ENCODE measurements at regions not wholly inside any gene's neighbourhood (a gene's known extent, or its start where the extent isn't known, plus 50 kb on each side); places are given as distances from the start of the nearest gene placed in this dataset.
A peak's percentile ranks its signal among the peaks of the same experiment; 100 is the strongest.

- BruUV-seq (replicated peaks): no TSS peak
- Histone ChIP-seq H3K27ac (ENCODE audit: low read depth, low read length, poor library complexity, severe bottlenecking) (no peak overlapping the region), H3K4me3 (ENCODE audit: low read depth, low read length, poor library complexity, severe bottlenecking) (no peak overlapping the region), H3K36me3 (ENCODE audit: insufficient read depth, low read length, poor library complexity, severe bottlenecking) (no peaks in the 10 kb centered on the region), H3K9me3 (ENCODE audit: low read depth, low read length, poor library complexity, severe bottlenecking) (peaks cover 2% of the 10 kb centered on the region), H3K4me1 (ENCODE audit: insufficient read depth, low read length, poor library complexity, severe bottlenecking) (no peaks in the 10 kb centered on the region), H3K27me3 (replicated peaks; ENCODE audit: insufficient read depth, low read depth, low read length, poor library complexity) (peaks cover 8% of the 10 kb centered on the region)
- no peak for TF ChIP-seq EZH2 (IDR thresholded peaks at IDR 0.05; ENCODE audit: borderline replicate concordance, low read depth, low read length, poor library complexity, severe bottlenecking)
- TF ChIP-seq, protein P1, sequence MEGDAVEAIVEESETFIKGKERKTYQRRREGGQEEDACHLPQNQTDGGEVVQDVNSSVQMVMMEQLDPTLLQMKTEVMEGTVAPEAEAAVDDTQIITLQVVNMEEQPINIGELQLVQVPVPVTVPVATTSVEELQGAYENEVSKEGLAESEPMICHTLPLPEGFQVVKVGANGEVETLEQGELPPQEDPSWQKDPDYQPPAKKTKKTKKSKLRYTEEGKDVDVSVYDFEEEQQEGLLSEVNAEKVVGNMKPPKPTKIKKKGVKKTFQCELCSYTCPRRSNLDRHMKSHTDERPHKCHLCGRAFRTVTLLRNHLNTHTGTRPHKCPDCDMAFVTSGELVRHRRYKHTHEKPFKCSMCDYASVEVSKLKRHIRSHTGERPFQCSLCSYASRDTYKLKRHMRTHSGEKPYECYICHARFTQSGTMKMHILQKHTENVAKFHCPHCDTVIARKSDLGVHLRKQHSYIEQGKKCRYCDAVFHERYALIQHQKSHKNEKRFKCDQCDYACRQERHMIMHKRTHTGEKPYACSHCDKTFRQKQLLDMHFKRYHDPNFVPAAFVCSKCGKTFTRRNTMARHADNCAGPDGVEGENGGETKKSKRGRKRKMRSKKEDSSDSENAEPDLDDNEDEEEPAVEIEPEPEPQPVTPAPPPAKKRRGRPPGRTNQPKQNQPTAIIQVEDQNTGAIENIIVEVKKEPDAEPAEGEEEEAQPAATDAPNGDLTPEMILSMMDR (conservative IDR thresholded peaks at IDR 0.05; ENCODE audit: low read depth, low read length): no peak
- DNase-seq (ENCODE audit: low spot score): peak; percentile 3
- POLR2A ChIA-PET (ENCODE audit: low non-redundant PET): no interaction called here
- CTCF ChIA-PET: no interaction called here
- intact Hi-C loops (cut with micrococcal nuclease; ENCODE audit: unreplicated experiment): no loop called here
These were observed 187.5 kb upstream of the MAP2 start for GRCh38 chr2:209236377-209236776.

DNA sequence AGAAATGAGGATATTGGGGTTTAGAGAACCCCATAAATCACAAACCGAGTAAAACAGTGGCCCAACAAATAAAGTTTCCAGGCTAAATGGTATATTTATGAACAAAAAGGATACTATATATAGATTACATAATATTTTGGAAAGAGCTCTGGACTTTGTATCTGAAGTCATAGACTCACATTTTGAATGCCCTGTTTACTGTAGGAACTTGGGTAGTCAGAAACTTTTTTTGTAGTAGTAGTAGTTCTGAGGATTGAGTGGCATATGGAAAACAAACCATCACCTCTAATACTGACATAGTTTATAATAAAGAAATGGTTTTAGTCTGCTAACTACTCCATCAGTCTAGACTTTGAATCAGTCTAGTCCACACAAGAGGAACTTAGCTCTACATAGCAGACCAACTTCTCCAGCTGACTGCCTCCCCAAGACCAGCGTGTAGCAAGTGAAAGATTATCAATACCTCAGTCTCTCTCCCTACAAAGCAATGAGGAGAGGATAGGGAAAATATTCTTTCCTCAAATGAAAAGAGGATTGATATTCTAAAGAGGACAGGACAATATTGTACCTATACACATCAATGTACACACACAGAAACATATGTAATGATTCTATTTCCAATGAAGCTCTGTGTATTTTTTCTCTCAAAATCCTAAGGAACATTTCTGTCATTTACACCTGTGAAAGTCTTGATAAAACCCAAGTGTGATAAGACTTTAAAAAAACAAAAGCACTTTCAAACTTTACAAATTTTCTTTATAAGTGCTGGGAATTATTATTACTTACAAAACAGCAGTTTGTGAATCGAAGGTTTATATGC is 184.9 kb upstream of the MAP2 start:
- POLR2A ChIA-PET (ENCODE audit: low non-redundant PET): no interaction called here
- H3K4me1 ChIP-seq (ENCODE audit: insufficient read depth, low read length, poor library complexity, severe bottlenecking): no peaks in the 10 kb centered on the region
- TF ChIP-seq EZH2 (IDR thresholded peaks at IDR 0.05; ENCODE audit: borderline replicate concordance, low read depth, low read length, poor library complexity, severe bottlenecking): no peak
- TF ChIP-seq, protein P1 (conservative IDR thresholded peaks at IDR 0.05; ENCODE audit: low read depth, low read length): no peak
- peaks cover 4% of the 10 kb centered on the region for H3K9me3 ChIP-seq (ENCODE audit: low read depth, low read length, poor library complexity, severe bottlenecking)
- H3K4me3 ChIP-seq (ENCODE audit: low read depth, low read length, poor library complexity, severe bottlenecking): no peak overlapping the region
- no peaks in the 10 kb centered on the region for H3K36me3 ChIP-seq (ENCODE audit: insufficient read depth, low read length, poor library complexity, severe bottlenecking)
- DNase-seq (ENCODE audit: low spot score): no peak
- no TSS peak for BruUV-seq (replicated peaks)
- CTCF ChIA-PET: no interaction called here
- intact Hi-C loops (cut with micrococcal nuclease; ENCODE audit: unreplicated experiment): no loop called here
- peaks cover 8% of the 10 kb centered on the region for H3K27me3 ChIP-seq (replicated peaks; ENCODE audit: insufficient read depth, low read depth, low read length, poor library complexity)
- no peak overlapping the region for H3K27ac ChIP-seq (ENCODE audit: low read depth, low read length, poor library complexity, severe bottlenecking)

GRCh38 chr2:209239585-209239938 is 184.3 kb upstream of the MAP2 start:
- DNase-seq (ENCODE audit: low spot score): no peak
- TF ChIP-seq, protein P1 (conservative IDR thresholded peaks at IDR 0.05; ENCODE audit: low read depth, low read length): no peak
- TF ChIP-seq EZH2 (IDR thresholded peaks at IDR 0.05; ENCODE audit: borderline replicate concordance, low read depth, low read length, poor library complexity, severe bottlenecking): no peak
- H3K9me3 ChIP-seq (ENCODE audit: low read depth, low read length, poor library complexity, severe bottlenecking): peaks cover 4% of the 10 kb centered on the region
- H3K27me3 ChIP-seq (replicated peaks; ENCODE audit: insufficient read depth, low read depth, low read length, poor library complexity): peaks cover 8% of the 10 kb centered on the region
- intact Hi-C loops (cut with micrococcal nuclease; ENCODE audit: unreplicated experiment): no loop called here
- no TSS peak for BruUV-seq (replicated peaks)
- CTCF ChIA-PET: no interaction called here
- POLR2A ChIA-PET (ENCODE audit: low non-redundant PET): no interaction called here
- H3K4me3 ChIP-seq (ENCODE audit: low read depth, low read length, poor library complexity, severe bottlenecking): no peak overlapping the region
- H3K27ac ChIP-seq (ENCODE audit: low read depth, low read length, poor library complexity, severe bottlenecking): no peak overlapping the region
- no peaks in the 10 kb centered on the region for H3K36me3 ChIP-seq (ENCODE audit: insufficient read depth, low read length, poor library complexity, severe bottlenecking)
- no peaks in the 10 kb centered on the region for H3K4me1 ChIP-seq (ENCODE audit: insufficient read depth, low read length, poor library complexity, severe bottlenecking)

All from A673 (cell line).